NCI-H748 treated with DMSO at 0.1 percent for 48 hours (cell line): ENCODE measurements at regions not wholly inside any gene's neighbourhood (a gene's known extent, or its start where the extent isn't known, plus 50 kb on each side); places are given as distances from the start of the nearest gene placed in this dataset.

Experiments
- DNase-seq: peaks from one replicate; lab custom pipeline; 2025; lab: John Stamatoyannopoulos, UW

DNA sequence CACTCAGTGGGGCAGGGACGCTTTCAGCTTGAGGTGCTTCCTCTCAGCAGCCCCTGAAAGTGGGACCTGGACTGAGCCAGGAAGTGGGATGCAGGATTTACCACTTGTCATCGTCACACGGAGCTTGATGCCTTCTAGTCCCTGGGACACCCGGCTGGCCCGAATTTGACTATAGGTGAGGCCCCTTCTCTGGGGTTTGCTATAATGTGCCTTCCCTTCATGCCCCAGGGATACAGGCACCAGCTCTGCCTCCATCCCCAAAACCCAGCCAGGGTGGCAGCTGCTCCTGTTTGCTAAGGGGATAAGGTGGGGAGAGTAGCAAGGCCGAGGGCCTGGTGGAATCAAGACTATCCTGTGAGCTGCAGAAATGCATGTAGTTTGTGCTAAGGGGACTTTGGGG lies 235.0 kb downstream of the GLRX3 start:
- no peak for DNase-seq

DNA sequence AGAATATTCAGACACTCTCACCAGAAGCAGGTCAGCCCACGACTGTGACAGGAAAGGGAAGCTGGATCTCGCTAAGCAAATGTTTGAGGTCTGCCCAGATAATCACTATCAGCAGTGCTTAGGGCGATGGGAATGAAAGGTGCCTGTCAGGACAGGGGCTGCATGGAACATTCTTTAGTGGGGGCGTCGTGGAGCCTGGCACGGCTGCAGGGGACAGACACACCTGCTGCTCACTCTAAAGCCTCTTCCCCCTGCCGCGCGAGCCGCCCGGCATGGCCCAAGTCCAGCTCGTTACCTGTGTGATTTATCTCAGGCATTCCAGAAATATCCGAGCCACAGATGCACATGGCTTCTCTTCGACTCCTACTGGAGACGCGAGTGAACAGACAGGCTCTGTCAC lies 235.5 kb downstream of the GLRX3 start:
- no peak for DNase-seq

DNA sequence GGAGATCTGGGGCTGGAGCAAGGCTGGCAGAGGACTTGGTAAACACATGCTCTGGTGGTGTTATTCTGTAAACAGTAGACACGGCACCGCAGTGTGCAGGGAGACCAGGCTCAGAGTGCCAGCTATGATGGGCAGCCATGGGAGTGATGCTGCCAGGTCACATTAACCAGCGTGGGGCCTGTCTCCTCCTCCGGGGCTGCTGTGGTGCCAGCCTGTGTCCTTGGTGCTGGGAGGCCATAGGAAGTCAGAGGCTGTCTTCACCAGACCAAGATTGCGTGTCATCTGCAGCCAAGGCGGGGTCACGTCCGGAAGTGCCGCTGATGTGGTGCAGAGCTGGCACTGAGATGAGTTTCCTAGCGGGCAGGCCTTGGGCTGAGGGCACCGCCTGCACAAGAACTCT lies 236.0 kb downstream of the GLRX3 start:
- no peak for DNase-seq

DNA sequence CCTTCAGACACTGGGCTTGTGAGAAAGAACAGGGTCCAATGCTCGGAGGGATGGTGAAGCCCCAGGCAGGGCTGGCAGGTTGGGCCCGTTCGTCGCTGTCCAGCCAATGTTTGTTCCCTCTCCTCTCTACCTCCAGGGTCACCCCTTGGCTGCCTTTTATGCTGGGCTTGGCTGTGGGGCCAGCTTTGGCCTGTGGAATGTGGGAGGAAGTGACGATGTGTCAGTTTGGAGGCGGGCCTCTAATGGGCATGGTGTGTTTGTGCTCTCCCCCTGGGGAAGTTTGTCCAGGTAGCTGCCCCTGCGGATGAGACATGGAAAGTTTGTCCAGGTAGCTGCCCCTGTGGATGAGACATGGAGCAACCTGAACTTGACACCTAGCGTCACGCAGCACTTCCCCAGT lies 236.7 kb downstream of the GLRX3 start:
- no peak for DNase-seq

DNA sequence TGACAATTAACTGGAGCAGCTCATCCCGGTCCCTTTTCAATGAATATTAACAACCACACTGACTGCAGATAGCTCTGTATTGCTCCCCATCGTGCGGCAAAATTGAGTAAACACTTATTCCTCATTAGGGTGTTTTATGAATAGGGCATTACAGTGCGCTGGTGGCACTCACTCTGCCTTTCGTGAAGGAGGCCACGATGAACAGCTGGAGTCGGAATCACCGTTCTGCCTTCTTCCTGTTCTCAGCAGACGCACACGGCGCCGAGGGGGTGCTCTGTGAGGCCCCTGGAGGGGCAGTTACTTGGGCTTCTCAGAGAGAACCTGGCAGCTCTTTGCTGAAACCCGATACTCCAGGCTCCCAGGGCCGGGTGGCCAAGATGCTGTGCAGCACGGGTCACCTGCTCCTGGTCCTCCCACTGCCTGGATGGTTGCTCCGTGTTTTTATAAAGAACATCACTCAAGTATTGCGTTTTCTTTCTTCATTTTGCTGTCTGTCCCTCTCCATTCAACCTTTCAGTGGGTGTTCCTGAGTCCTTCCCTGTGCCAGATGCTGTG lies 241.9 kb downstream of the GLRX3 start:
- peak; percentile 62 for DNase-seq

GRCh38 chr10:130378556-130379400 lies 242.6 kb downstream of the GLRX3 start:
- no peak for DNase-seq

GRCh38 chr10:130380056-130380455 lies 243.9 kb downstream of the GLRX3 start:
- DNase-seq: no peak

DNA sequence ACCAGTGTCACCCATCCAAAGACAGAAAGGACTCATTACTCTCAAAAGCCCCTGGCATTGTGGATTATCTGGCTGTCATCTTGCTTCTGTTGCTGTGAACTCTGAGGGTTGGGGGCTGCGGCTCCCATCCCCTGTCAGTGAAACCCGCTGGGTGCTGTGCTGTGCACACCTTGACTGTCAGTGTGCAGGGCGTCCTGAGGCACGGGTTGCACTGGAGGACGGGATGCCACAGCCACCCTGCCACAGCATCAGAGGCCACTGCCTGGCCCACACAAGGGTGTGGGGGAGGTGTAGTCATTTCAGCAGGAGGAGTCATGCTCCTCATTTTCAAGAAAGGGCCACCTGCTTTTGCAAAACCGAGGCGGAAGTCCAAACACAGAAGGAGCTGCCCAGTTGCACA lies 245.8 kb downstream of the GLRX3 start:
- DNase-seq: no peak

- DNase-seq: no peak
Observed at GRCh38 chr10:130387936-130388580, 251.9 kb downstream of the GLRX3 start.

DNA sequence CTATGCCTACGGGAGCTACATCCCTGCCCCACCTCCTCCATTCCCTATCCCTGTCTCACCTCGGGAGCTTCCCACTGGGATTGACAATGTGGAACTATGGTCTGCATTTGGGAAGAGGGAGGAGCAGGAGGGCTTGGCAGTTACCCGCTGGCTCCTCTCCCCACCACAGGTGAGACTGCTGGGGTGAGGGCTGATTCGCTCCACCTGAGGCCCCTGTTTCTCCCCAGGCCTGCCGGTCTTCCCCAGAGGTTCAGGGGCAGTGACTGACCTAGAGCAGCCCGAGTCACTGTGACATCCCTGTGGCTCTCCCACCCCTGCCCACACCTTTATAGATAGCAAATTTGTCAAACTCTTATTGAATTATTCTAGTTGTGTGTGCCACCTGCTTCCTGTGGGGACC lies 252.6 kb downstream of the GLRX3 start:
- DNase-seq: no peak

GRCh38 chr10:130389906-130390305 lies 253.7 kb downstream of the GLRX3 start:
- no peak for DNase-seq

DNA sequence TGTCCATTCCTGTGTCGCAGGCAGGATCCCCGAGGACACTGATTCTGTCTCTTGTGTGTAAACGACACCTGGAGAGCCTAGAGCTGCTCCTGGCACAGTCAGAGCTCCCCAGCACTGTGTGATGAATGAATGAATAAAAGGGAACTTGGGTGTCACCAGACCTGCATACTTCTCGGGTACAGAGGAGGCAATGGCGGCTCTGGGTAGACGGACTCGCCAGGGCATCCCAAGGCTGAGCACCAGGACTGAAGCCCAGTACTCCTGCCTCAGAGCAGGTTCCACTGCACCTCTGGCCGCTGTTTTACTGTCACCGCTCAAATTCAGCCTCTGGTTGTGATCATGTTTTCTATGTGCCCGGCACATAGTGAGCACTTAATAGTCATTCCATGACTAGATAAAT lies 255.8 kb downstream of the GLRX3 start:
- DNase-seq: no peak

GRCh38 chr10:130393342-130393741 lies 257.2 kb downstream of the GLRX3 start:
- no peak for DNase-seq

DNA sequence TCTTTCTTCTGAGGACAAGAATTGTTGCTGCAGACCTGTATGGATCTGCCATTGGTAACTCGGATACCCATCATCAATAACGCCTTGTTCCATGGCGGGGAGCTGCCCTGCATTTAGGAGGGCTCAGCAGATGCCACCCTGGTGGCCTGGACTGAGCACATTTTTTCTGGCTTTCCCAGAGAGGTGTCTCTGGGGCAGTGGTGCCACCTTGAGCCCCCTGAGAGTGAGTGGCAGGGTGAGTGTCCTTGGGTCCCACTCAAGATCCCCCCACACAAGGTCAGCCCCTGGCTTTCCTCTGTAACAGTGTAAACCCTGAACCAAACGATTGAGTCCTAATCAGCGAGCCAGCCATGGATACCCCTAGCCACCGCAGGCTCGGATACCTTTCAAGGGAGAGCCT lies 258.6 kb downstream of the GLRX3 start:
- no peak for DNase-seq

DNA sequence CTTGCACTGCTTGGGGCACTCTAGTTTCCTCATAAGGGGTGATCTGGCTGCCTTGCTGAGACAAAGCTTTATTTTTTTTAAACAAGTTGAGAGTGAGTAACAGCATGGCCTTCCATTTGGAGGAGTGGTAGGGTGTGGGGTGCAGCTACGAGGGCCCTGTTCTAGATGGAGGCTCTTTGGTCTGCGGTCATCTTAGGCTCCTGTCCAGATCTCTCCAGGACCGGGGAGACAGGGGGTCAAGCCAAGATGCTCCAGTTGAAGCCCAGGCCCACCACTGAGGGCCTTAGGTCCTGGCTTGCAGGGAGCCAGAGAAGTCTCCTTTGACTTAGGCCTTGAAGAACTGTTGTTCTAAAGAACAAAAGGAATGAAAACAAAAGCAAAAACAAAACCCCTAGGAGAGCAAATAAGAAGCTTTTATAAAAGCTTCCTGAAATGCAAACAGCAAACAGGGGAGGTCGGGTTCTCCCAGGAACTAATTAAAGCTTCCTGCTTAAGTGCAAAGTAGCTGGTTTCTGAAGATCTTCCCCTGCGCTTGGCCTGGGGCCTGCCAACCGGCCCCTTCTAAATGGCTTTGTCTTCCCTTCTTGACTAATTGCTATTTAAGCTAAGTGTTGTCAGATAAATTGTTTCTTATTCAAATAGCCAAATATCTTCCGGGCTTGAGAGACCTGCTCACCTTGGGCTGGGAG lies 259.2 kb downstream of the GLRX3 start:
- no peak for DNase-seq

GRCh38 chr10:130396044-130396443 lies 259.9 kb downstream of the GLRX3 start:
- DNase-seq: no peak

DNA sequence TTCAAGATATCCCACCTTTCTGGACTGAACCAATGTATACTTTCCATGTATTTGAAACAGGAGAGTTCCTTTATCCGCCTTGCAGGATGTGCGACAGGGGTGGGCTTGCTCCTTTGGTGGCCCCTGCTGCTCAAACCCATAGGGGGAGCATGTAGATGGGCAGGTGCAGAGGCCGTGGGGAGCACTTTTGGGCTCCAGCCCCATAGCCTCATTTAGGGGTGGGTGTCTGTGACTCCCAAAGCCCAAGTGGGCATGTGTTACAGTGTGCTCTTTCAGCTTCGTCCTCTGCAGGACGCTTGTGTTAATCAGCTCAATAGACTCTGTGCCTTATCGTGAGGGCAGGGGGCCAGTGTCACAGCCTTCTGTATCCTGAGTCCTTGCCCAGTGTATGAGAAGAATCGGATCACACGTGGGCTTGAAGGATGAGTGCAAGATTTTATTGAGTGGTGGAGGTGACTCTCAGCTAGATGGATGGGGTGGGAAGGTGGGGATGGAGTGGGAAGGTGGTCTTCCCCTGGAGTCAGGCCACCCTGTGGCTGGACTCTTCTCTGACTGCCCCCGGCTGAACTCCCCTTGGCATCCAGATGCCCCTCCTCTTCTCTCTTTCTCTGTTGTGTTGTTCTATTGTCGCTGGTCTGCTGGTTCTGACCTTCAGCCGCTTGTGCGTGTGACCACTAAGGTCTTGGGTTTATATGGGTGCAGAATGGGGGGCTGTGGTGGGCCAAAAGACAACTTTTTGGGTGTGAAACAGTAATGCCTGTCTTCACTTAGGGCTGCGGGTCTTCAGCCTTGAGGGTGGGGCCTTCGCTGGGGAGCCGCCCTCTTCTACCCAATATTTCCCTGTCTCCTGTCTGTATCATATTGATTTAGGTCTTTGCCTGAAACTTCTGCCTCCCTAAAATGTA lies 262.2 kb downstream of the GLRX3 start:
- DNase-seq: no peak

GRCh38 chr10:130399425-130399950 lies 263.3 kb downstream of the GLRX3 start:
- DNase-seq: no peak

- no peak for DNase-seq
Observed at GRCh38 chr10:130400890-130401289, 264.7 kb downstream of the GLRX3 start.

GRCh38 chr10:130401860-130402765 lies 265.9 kb downstream of the GLRX3 start:
- DNase-seq: no peak
